SU-DHL-6 (cell line): ENCODE measurements at regions not wholly inside any gene's neighbourhood (a gene's known extent, or its start where the extent isn't known, plus 50 kb on each side); places are given as distances from the start of the nearest gene placed in this dataset.

Experiments
- H2AFZ ChIP-seq: fragments of 200-600 bp; sonication (generic); 2 replicates; pipeline ENCODE4 v1.6.1; 2014; ENCODE audit warnings: low read depth, mild to moderate bottlenecking, moderate library complexity, mixed read lengths, antibody characterized with exemption, low read length; ENCODE audit not compliant: severe bottlenecking
- H3F3A ChIP-seq: fragments of 200-600 bp; shearing (Covaris generic); 2 replicates; pipeline ENCODE4 v1.6.0; 2016; ENCODE audit warnings: antibody characterized with exemption, mild to moderate bottlenecking; ENCODE audit not compliant: insufficient read depth
- H3K27ac ChIP-seq: fragments of 200-600 bp; sonication (generic); 2 replicates; pipeline ENCODE4 v1.5.1; 2016; ENCODE audit warnings: low read depth, mild to moderate bottlenecking, low read length, moderate library complexity, mixed read lengths
- H3K27me3 ChIP-seq: fragments of 200-600 bp; sonication (generic), shearing (Covaris generic); 2 replicates; pipeline ENCODE4 v1.6.0; 2014; ENCODE audit warnings: mild to moderate bottlenecking, low read length
- H3K36me3 ChIP-seq: fragments of 200-600 bp; sonication (generic); 2 replicates; pipeline ENCODE4 v1.6.1; 2014; ENCODE audit warnings: mild to moderate bottlenecking, low read length, mixed read lengths
- H3K4me2 ChIP-seq: fragments of 300-600, 200-600 bp; shearing (Covaris generic), sonication (generic); 2 replicates; pipeline ENCODE4 v1.6.0; 2014; ENCODE audit warnings: low read length, low read depth, mild to moderate bottlenecking; ENCODE audit not compliant: poor library complexity, severe bottlenecking
- H3K4me3 ChIP-seq: fragments of 200-600 bp; sonication (generic); 2 replicates; pipeline ENCODE4 v1.5.1; 2014; ENCODE audit warnings: antibody characterized with exemption, low read length, mild to moderate bottlenecking, mixed read lengths; ENCODE audit not compliant: insufficient read depth, poor library complexity, severe bottlenecking
- H3K79me2 ChIP-seq: fragments of 200-600 bp; sonication (generic); 2 replicates; pipeline ENCODE4 v1.6.1; 2014; ENCODE audit warnings: mild to moderate bottlenecking, low read length, moderate library complexity; ENCODE audit not compliant: insufficient read depth
- H3K9ac ChIP-seq: fragments of 200-600 bp; sonication (generic); 2 replicates; pipeline ENCODE4 v1.7.0; 2014; ENCODE audit warnings: mild to moderate bottlenecking, low read length
- H3K9me2 ChIP-seq: fragments of 200-600 bp; sonication (generic); replicated peaks from 2 replicates; pipeline ENCODE4 v1.6.1; 2014; ENCODE audit warnings: low read length; ENCODE audit not compliant: insufficient read depth
- H3K9me3 ChIP-seq: fragments of 200-600 bp; sonication (generic); 2 replicates; pipeline ENCODE4 v1.6.1; 2014; ENCODE audit warnings: low read length, mixed read lengths; ENCODE audit not compliant: insufficient read depth
- H4K20me1 ChIP-seq: fragments of 200-600 bp; sonication (generic); 2 replicates; pipeline ENCODE4 v1.6.1; 2014; ENCODE audit warnings: low read depth, mild to moderate bottlenecking, antibody characterized with exemption, low read length, moderate library complexity, mixed read lengths
- EZH2phosphoT487 ChIP-seq: fragments of 200-600 bp; sonication (generic), shearing (Covaris generic); conservative IDR thresholded peaks from 2 replicates; pipeline ENCODE4 v1.6.1; 2018; ENCODE audit warnings: mild to moderate bottlenecking, antibody characterized with exemption, low read length, moderate library complexity, mixed read lengths
- TF ChIP-seq, protein P1 (sequence below): fragments of 200-600 bp; sonication (generic); IDR thresholded peaks from one replicate; pipeline ENCODE4 v1.5.1; 2017; ENCODE audit warnings: antibody characterized with exemption, mild to moderate bottlenecking, low read length, moderate library complexity; ENCODE audit not compliant: insufficient read depth, poor library complexity, severe bottlenecking

DNA sequence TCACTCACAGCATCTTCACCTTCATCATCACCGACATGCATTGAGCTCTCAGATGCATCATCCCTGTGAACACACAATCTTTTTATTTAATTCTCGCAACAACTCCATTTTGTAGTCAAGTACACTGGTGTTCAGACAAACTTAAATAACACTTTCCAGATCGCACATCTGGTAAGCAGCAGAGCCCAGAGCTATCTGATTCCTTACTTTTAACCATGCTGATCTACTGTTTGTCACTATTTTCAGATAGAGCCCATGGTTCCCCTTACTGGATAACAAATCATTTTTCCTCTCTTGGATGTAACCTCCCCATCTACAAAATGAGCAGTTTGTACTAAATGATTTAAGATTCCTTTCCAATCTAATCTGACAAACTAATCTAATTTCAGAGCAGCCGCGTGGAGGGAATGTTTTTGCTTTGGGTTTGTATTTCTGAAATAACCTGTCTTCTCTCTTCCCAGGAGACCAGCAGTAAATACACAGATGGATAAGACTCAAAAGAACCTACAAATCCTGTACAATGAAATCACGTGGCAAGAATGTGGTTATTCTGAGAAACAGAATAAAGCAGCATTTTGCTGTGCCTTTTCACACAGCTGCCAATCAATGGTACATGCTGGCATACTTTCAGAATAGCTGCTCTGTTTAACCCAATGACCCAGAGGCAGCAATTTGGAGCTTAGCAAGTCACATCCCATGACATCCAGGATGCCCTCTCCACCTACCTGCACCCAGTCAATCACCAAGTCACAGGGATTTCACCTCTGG, 72.9 kb upstream of the CCL2 start:
- H3K79me2 ChIP-seq: no peaks in the 10 kb centered on the region
- TF ChIP-seq, protein P1, sequence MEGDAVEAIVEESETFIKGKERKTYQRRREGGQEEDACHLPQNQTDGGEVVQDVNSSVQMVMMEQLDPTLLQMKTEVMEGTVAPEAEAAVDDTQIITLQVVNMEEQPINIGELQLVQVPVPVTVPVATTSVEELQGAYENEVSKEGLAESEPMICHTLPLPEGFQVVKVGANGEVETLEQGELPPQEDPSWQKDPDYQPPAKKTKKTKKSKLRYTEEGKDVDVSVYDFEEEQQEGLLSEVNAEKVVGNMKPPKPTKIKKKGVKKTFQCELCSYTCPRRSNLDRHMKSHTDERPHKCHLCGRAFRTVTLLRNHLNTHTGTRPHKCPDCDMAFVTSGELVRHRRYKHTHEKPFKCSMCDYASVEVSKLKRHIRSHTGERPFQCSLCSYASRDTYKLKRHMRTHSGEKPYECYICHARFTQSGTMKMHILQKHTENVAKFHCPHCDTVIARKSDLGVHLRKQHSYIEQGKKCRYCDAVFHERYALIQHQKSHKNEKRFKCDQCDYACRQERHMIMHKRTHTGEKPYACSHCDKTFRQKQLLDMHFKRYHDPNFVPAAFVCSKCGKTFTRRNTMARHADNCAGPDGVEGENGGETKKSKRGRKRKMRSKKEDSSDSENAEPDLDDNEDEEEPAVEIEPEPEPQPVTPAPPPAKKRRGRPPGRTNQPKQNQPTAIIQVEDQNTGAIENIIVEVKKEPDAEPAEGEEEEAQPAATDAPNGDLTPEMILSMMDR: no peak
- TF ChIP-seq EZH2phosphoT487: no peak
- H4K20me1 ChIP-seq: no peaks in the 10 kb centered on the region
- H3K27me3 ChIP-seq: no peaks in the 10 kb centered on the region
- no peaks in the 10 kb centered on the region for H3K9me3 ChIP-seq
- no peak overlapping the region for H3K4me3 ChIP-seq
- no peak overlapping the region for H2AFZ ChIP-seq
- no peaks in the 10 kb centered on the region for H3F3A ChIP-seq
- no peaks in the 10 kb centered on the region for H3K36me3 ChIP-seq
- no peak overlapping the region for H3K9ac ChIP-seq
- H3K4me2 ChIP-seq: no peak overlapping the region
- H3K9me2 ChIP-seq: no peaks in the 10 kb centered on the region
- no peak overlapping the region for H3K27ac ChIP-seq

DNA sequence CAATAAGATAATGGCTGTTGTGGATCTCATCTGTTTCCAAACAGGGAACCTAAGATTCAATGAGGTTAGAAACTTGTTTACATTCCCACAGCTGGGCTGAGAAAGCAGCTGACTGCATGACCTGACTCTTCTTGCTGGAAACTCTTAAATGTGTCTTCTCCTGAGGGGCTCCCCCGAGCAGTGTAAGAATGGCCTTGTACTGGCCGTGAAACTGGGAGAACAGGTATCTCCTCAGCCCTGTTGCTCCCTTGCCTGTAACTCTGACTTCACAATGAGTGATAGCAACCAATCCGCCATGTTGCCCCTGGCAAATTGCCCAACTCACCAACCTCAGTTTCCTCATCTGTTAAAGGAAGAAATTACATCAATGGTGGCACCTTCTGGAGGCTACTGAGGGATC, 59.1 kb upstream of the CCL2 start:
- Histone ChIP-seq H3K4me2 (no peak overlapping the region), H3K4me3 (no peak overlapping the region), H3K9me3 (no peaks in the 10 kb centered on the region), H4K20me1 (no peaks in the 10 kb centered on the region), H3F3A (no peaks in the 10 kb centered on the region), H3K27me3 (no peaks in the 10 kb centered on the region), H3K27ac (no peak overlapping the region), H3K9ac (no peak overlapping the region), H3K36me3 (no peaks in the 10 kb centered on the region), H3K9me2 (no peaks in the 10 kb centered on the region), H3K79me2 (no peaks in the 10 kb centered on the region), H2AFZ (no peak overlapping the region)
- TF ChIP-seq EZH2phosphoT487: no peak
- TF ChIP-seq, protein P1: no peak

DNA sequence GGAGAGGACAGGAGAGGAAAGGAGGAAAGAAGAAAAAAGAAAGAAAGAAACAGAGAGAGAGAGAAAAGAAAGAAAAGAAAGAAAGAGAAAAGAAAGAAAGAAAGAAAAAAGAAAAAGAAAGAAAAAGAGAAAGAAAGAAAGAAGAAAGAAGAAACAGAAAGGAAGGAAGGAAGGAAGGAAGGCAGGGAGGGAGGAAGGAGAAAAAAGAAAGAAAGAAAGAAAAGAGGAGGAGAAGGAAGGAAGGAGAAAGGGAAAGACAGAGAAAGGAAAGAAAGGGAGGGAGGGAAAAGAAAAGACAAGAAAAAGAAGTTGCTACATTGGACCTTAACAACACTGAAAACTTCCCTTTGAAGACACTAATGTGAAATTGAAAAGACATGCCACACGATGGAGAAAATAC, 56.6 kb upstream of the CCL2 start:
- Histone ChIP-seq H3K9ac (no peak overlapping the region), H3K4me2 (no peak overlapping the region), H3K27me3 (no peaks in the 10 kb centered on the region), H4K20me1 (no peaks in the 10 kb centered on the region), H3K36me3 (no peaks in the 10 kb centered on the region), H3K79me2 (no peaks in the 10 kb centered on the region), H3K9me2 (no peaks in the 10 kb centered on the region), H2AFZ (no peak overlapping the region), H3K9me3 (no peaks in the 10 kb centered on the region), H3K27ac (no peak overlapping the region), H3F3A (no peaks in the 10 kb centered on the region), H3K4me3 (no peak overlapping the region)
- TF ChIP-seq, protein P1: no peak
- no peak for TF ChIP-seq EZH2phosphoT487
